ENCODE measurements at regions not wholly inside any gene's neighbourhood (a gene's known extent, or its start where the extent isn't known, plus 50 kb on each side); places are given as distances from the start of the nearest gene placed in this dataset.

DNA sequence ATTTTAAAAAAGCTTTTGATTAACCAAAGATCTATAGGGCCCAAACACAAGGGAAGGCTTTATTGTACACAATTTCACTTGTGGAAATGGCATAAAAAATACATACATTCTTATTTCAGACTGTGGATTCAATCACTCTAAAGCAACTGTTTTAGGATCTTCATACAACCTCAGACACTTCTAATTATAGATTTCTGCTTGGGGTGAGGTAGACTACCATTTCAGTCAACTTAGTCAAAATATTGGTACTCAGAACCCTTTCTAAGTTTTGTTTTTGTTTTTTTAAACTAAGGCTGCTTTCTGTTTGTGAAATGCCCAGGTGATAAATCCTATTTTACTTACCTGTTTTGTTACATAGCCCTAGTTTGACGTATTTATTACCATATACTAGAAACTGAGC is 284.5 kb upstream of the RASA1 start:
- Mint-ChIP-seq H3K4me1 (peaks cover 8% of the 10 kb centered on the region), H3K4me3 (no peak overlapping the region), H3K9me3 (ENCODE audit: low read depth) (no peaks in the 10 kb centered on the region), H3K36me3 (peaks cover 1% of the 10 kb centered on the region), H3K27me3 (peaks cover 19% of the 10 kb centered on the region), H3K27ac (no peak overlapping the region)
- CTCF ChIA-PET = no interaction called here
- ATAC-seq (no peak), DNase-seq (no peak)

GRCh38 chr5:86986837-86987236 is 280.8 kb upstream of the RASA1 start:
- DNase-seq (no peak), ATAC-seq (no peak)
- CTCF ChIA-PET = interaction anchor here (1.0 to 2.3 kb wide), 3 partner anchors 26 to 414 kb away, joined by 4 to 6 read pairs (median 5); no protein-coding TSS in a partner anchor
- no peaks in the 10 kb centered on the region for H3K36me3 Mint-ChIP-seq
- H3K4me1 Mint-ChIP-seq = no peaks in the 10 kb centered on the region
- H3K27ac Mint-ChIP-seq = no peak overlapping the region
- H3K4me3 Mint-ChIP-seq = no peak overlapping the region
- peaks cover 19% of the 10 kb centered on the region for H3K27me3 Mint-ChIP-seq
- no peaks in the 10 kb centered on the region for H3K9me3 Mint-ChIP-seq (ENCODE audit: low read depth)

DNA sequence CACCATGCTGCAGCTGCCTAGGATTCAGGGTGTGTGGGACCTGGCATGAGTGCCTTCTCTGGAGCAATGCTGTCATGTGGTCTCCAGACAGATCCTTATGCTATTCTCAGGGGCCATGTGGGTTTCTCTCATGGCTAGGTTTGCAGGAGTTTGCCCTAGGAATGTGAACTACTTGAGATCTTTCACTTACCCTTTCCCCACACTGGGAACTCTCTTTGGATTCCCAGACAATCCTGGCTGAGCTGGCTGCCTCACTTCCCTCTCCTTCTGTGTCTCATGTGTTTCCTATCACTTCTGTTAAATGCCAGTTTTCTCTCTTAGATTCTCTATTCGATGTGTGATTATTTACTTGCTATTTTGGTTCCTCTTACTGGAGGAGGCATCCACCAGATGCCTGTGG is 270.2 kb upstream of the RASA1 start:
- DNase-seq (no peak), ATAC-seq (no peak)
- Mint-ChIP-seq H3K4me3 (no peak overlapping the region), H3K4me1 (peaks cover 4% of the 10 kb centered on the region), H3K36me3 (no peaks in the 10 kb centered on the region), H3K27me3 (peaks cover 2% of the 10 kb centered on the region), H3K27ac (no peak overlapping the region), H3K9me3 (ENCODE audit: low read depth) (no peaks in the 10 kb centered on the region)
- CTCF ChIA-PET = interaction anchor here (0.6 kb wide), 1 partner anchor 1413 kb away, joined by 3 read pairs; no protein-coding TSS in a partner anchor

DNA sequence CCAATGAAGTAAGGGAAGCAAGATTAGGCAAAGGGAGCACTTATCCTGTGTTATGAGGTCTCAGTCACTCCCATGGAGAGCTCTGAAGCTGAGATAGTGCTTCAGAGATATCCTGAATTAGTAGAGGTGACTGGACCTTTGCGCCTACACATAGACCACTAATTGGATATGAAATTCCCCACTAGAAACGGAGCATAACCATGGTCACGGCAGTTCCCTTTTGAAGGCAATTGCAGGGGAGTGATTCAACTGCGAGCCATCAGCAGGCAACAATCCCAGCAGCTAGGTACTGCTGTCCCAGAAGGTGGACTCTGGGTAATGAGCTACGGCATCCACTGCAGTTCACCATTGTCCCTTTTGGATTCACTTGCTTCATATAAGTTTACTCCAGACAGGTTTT is 267.7 kb upstream of the RASA1 start:
- H3K4me3 Mint-ChIP-seq = no peak overlapping the region
- DNase-seq (no peak), ATAC-seq (no peak)
- CTCF ChIA-PET = interaction anchor here (1.6 kb wide), 1 partner anchor 10 kb away, joined by 3 read pairs; no protein-coding TSS in a partner anchor
- peaks cover 2% of the 10 kb centered on the region for H3K27me3 Mint-ChIP-seq
- H3K27ac Mint-ChIP-seq = no peak overlapping the region
- no peaks in the 10 kb centered on the region for H3K36me3 Mint-ChIP-seq
- H3K9me3 Mint-ChIP-seq (ENCODE audit: low read depth) = no peaks in the 10 kb centered on the region
- H3K4me1 Mint-ChIP-seq = peaks cover 4% of the 10 kb centered on the region

DNA sequence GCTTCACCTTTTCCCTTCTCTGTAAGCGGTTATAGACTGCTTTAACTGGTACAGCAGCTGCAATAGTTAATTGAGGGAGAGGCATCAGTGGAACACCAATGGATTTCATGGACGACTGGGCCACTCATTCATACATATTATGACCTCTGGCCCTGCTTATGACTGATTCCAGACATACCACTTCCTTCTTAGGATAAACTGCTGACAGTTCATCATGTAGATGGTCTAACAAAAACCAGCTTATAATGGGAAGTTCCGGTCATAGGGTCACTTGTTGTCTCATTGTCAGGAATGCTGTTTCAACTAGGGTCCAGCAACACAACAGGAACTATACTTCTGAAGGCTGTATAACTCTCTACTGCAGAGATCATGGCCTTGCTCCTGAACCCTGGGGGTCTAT is 265.2 kb upstream of the RASA1 start:
- CTCF ChIA-PET = no interaction called here
- Mint-ChIP-seq H3K4me1 (peaks cover 4% of the 10 kb centered on the region), H3K4me3 (no peak overlapping the region), H3K27me3 (peaks cover 2% of the 10 kb centered on the region), H3K9me3 (ENCODE audit: low read depth) (no peaks in the 10 kb centered on the region), H3K27ac (no peak overlapping the region), H3K36me3 (no peaks in the 10 kb centered on the region)
- no peak for DNase-seq
- ATAC-seq = no peak

DNA sequence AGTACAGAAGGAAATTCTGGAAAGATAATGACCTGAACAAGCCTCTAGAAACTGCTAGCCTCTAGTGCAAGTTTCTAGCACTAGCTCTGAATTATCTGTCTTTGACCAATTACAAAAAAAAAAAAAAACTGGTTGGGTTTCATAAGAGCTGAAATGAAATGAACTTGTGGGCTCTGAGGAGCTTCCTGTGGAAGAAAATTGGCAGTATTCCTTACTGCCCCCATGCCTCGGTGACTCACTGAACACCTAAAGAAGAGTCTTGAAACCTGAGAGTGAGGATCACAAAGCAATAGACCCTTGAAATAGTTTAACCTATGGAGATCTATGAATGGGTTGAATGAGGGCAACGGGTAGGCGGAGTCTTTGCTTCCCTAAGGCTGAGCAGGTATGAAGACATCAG is 263.6 kb upstream of the RASA1 start:
- ATAC-seq (no peak), DNase-seq (no peak)
- peaks cover 4% of the 10 kb centered on the region for H3K4me1 Mint-ChIP-seq
- CTCF ChIA-PET = interaction anchor here (1.1 kb wide), 1 partner anchor 11 kb away, joined by 3 read pairs; no protein-coding TSS in a partner anchor
- H3K27me3 Mint-ChIP-seq = peaks cover 2% of the 10 kb centered on the region
- no peaks in the 10 kb centered on the region for H3K9me3 Mint-ChIP-seq (ENCODE audit: low read depth)
- no peak overlapping the region for H3K4me3 Mint-ChIP-seq
- H3K36me3 Mint-ChIP-seq = no peaks in the 10 kb centered on the region
- no peak overlapping the region for H3K27ac Mint-ChIP-seq

DNA sequence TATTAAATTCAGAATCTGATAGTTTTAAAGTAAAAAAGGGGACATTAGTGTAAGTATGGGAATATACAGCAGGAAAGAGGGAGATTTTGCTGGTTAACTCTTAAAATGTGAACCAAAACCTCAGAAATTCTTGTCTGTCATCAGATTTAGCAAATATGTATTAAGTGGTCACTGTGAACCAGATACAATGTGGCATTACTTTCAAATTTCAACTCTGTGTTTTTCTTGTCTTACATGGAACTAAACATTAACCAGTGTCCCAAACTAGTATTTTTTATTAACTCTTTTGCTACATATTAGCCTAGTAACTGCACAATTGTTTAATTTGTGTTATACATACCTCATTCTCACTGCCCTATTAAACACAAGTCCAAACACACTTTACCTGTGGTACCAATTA is 259.9 kb upstream of the RASA1 start:
- H3K9me3 Mint-ChIP-seq (ENCODE audit: low read depth) = no peaks in the 10 kb centered on the region
- H3K4me3 Mint-ChIP-seq = no peak overlapping the region
- no peaks in the 10 kb centered on the region for H3K4me1 Mint-ChIP-seq
- no peaks in the 10 kb centered on the region for H3K27me3 Mint-ChIP-seq
- ATAC-seq (no peak), DNase-seq (no peak)
- H3K36me3 Mint-ChIP-seq = no peaks in the 10 kb centered on the region
- CTCF ChIA-PET = no interaction called here
- no peak overlapping the region for H3K27ac Mint-ChIP-seq

GRCh38 chr5:87008751-87009560 is 258.7 kb upstream of the RASA1 start:
- H3K36me3 Mint-ChIP-seq = no peaks in the 10 kb centered on the region
- H3K4me1 Mint-ChIP-seq = no peaks in the 10 kb centered on the region
- ATAC-seq (no peak), DNase-seq (no peak)
- no peak overlapping the region for H3K27ac Mint-ChIP-seq
- CTCF ChIA-PET = interaction anchor here (0.6 kb wide), 1 partner anchor 184 kb away, joined by 3 read pairs; no protein-coding TSS in a partner anchor
- H3K4me3 Mint-ChIP-seq = no peak overlapping the region
- H3K9me3 Mint-ChIP-seq (ENCODE audit: low read depth) = no peaks in the 10 kb centered on the region
- H3K27me3 Mint-ChIP-seq = no peaks in the 10 kb centered on the region

GRCh38 chr5:87010736-87011135 is 256.9 kb upstream of the RASA1 start:
- Mint-ChIP-seq H3K4me1 (no peaks in the 10 kb centered on the region), H3K36me3 (no peaks in the 10 kb centered on the region), H3K27me3 (peaks cover 2% of the 10 kb centered on the region), H3K9me3 (ENCODE audit: low read depth) (no peaks in the 10 kb centered on the region), H3K27ac (no peak overlapping the region), H3K4me3 (no peak overlapping the region)
- DNase-seq (no peak), ATAC-seq (no peak)
- CTCF ChIA-PET = interaction anchor here (1.6 to 2.2 kb wide), 2 partner anchors 36 to 390 kb away, joined by 4 read pairs; no protein-coding TSS in a partner anchor

DNA sequence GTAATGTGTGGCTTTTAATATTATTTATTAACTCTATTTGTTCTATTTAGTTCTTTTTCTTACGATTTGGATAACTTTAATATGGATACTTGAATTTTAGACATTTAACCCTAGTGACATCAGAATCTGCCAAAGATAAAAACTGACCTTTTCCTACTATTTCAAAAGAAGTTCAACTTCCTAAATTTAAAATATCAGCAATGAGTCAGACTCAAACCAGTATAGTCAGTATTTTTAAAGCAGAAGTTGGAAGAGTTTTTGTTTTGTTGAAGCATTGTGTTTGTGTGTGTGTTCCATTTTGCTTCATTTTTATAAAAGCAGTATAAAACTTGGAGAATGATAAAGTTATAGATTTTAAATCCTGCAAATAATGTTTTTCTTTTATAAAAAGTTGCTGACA is 251.8 kb upstream of the RASA1 start:
- H3K27ac Mint-ChIP-seq = no peak overlapping the region
- peaks cover 2% of the 10 kb centered on the region for H3K27me3 Mint-ChIP-seq
- H3K4me1 Mint-ChIP-seq = peaks cover 15% of the 10 kb centered on the region
- H3K9me3 Mint-ChIP-seq (ENCODE audit: low read depth) = no peaks in the 10 kb centered on the region
- no peak overlapping the region for H3K4me3 Mint-ChIP-seq
- DNase-seq (no peak), ATAC-seq (no peak)
- CTCF ChIA-PET = interaction anchor here (1.5 kb wide), 1 partner anchor 136 kb away, joined by 4 read pairs; no protein-coding TSS in a partner anchor
- no peaks in the 10 kb centered on the region for H3K36me3 Mint-ChIP-seq

DNA sequence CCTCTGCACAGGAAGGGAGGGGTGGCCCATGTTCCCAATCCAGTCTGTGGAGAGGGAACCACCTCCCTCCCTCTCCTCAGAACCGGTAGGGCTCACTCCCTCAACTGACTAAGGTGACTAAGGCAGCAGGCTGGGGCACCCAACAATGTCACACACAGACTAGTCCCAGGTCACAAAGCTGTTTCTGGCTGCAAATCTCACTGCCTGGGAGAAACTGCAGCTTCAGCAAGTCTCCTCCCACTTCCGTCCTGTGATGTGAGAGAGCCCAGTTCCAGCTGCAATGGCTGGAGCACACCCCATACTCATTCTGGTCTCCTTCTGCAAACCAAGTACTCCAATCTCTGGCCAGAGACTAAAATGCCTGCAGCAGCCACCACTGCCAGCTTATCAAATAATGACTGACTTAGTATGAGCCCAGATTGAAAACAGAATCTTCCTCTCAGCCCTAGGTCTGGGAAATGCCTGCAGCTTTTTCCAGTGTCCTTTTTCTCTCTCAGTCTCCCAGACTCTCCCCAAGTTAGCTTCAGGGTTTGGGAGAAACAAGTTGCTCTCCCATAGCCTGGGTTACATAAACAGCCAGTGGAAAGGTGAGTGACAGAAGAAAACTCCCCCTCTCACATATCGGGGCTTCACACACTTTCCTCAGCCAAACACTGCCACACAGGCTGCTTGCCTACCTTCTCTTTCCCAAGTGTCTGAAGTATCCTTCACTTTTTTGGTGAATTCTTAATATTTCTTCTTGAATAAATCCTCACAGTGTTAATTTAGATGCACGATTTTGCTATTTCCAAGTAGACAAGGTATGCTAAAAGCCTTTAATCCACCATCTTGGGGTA is 247.4 kb upstream of the RASA1 start:
- H3K27ac Mint-ChIP-seq = peak overlapping the region; percentile 64
- no peaks in the 10 kb centered on the region for H3K36me3 Mint-ChIP-seq
- CTCF ChIA-PET = interaction anchor here (0.7 to 1.9 kb wide), 5 partner anchors 9 to 384 kb away, joined by 3 to 6 read pairs (median 3); no protein-coding TSS in a partner anchor
- no peaks in the 10 kb centered on the region for H3K9me3 Mint-ChIP-seq (ENCODE audit: low read depth)
- H3K4me3 Mint-ChIP-seq = no peak overlapping the region
- peak; percentile 73 for DNase-seq
- H3K4me1 Mint-ChIP-seq = peaks cover 16% of the 10 kb centered on the region
- peak; percentile 93 for ATAC-seq
- no peaks in the 10 kb centered on the region for H3K27me3 Mint-ChIP-seq

- Mint-ChIP-seq H3K27ac (no peak overlapping the region), H3K27me3 (no peaks in the 10 kb centered on the region), H3K36me3 (peaks cover 1% of the 10 kb centered on the region), H3K4me1 (peaks cover 18% of the 10 kb centered on the region), H3K9me3 (ENCODE audit: low read depth) (no peaks in the 10 kb centered on the region), H3K4me3 (no peak overlapping the region)
- ATAC-seq = no peak
- CTCF ChIA-PET = interaction anchor here (1.1 kb wide), 1 partner anchor 9 kb away, joined by 4 read pairs; no protein-coding TSS in a partner anchor
- DNase-seq = no peak
Observed at GRCh38 chr5:87022415-87022814, 245.3 kb upstream of the RASA1 start.

- peaks cover 9% of the 10 kb centered on the region for H3K4me1 Mint-ChIP-seq
- peaks cover 8% of the 10 kb centered on the region for H3K36me3 Mint-ChIP-seq
- no peaks in the 10 kb centered on the region for H3K27me3 Mint-ChIP-seq
- CTCF ChIA-PET = interaction anchor here (0.9 to 1.7 kb wide), 3 partner anchors 7 to 373 kb away, joined by 3 to 4 read pairs (median 3); no protein-coding TSS in a partner anchor
- no peak overlapping the region for H3K27ac Mint-ChIP-seq
- ATAC-seq (no peak), DNase-seq (no peak)
- peaks cover 3% of the 10 kb centered on the region for H3K9me3 Mint-ChIP-seq (ENCODE audit: low read depth)
- no peak overlapping the region for H3K4me3 Mint-ChIP-seq
Observed at GRCh38 chr5:87027570-87027969, 240.1 kb upstream of the RASA1 start.

Data from activated CD8-positive, alpha-beta memory T cell treated with anti-CD3 and anti-CD28 coated beads, Interleukin-2, amount 10 ng/mL, durations not matched to agents 7 days and 5 days (primary cell).